ENCODE measurements at regions not wholly inside any gene's neighbourhood (a gene's known extent, or its start where the extent isn't known, plus 50 kb on each side); places are given as distances from the start of the nearest gene placed in this dataset.

- peaks cover 0 to 11% (median 0%) of the 10 kb centered on the region in 3 donors for H3K4me1 ChIP-seq
- ATAC-seq: no peak
- no peaks in the 10 kb centered on the region for H3K9me3 ChIP-seq
- no peak overlapping the region for H3K4me3 ChIP-seq
- no peak for TF ChIP-seq EP300 (IDR thresholded peaks at IDR 0.05)
- no peak for TF ChIP-seq CTCF (IDR thresholded peaks at IDR 0.05)
- no peak for TF ChIP-seq POLR2A (IDR thresholded peaks at IDR 0.05)
- TF ChIP-seq POLR2AphosphoS5 (IDR thresholded peaks at IDR 0.05): no peak
- no peaks in the 10 kb centered on the region for H3K36me3 ChIP-seq
- no peak overlapping the region for H3K27ac ChIP-seq
- H3K27me3 ChIP-seq: no peaks in the 10 kb centered on the region
- WGBS, 2 donors (ENCODE audit: low coverage in 1 of 2): 29 to 35% methylated on average over 2 of the region's 2 CpGs
Measured at GRCh38 chr10:114885443-114885842, 52.6 kb upstream of the TRUB1 start.

Data from gastroesophageal sphincter (tissue), 4 donors.